ENCODE measurements at regions not wholly inside any gene's neighbourhood (a gene's known extent, or its start where the extent isn't known, plus 50 kb on each side); places are given as distances from the start of the nearest gene placed in this dataset.
"Not testable (repeated sequence)": the region's sequence is repeated elsewhere in the genome, so short reads cannot be mapped to it uniquely, and the experiment has no call there.

GRCh38 chr4:188435381-188435780 is 296.1 kb downstream of the TRIML1 start:
- no peak overlapping the region for H3K27ac ChIP-seq (ENCODE audit: low read depth, low read length)
- no peaks in the 10 kb centered on the region for H3K9me3 ChIP-seq (ENCODE audit: insufficient read depth, low read depth, low read length)
- H3K4me1 ChIP-seq (ENCODE audit: insufficient read depth, low read length): peaks cover 18% of the 10 kb centered on the region
- 94% methylated on average over 4 of the region's 4 CpGs for WGBS
- no peaks in the 10 kb centered on the region for H3K36me3 ChIP-seq (ENCODE audit: insufficient read depth, low read length)
- H3K4me3 ChIP-seq (ENCODE audit: low read length): no peak overlapping the region
- no peaks in the 10 kb centered on the region for H3K27me3 ChIP-seq (ENCODE audit: insufficient read depth, low read length)
- H3K9ac ChIP-seq (ENCODE audit: low read depth, low read length): no peak overlapping the region

DNA sequence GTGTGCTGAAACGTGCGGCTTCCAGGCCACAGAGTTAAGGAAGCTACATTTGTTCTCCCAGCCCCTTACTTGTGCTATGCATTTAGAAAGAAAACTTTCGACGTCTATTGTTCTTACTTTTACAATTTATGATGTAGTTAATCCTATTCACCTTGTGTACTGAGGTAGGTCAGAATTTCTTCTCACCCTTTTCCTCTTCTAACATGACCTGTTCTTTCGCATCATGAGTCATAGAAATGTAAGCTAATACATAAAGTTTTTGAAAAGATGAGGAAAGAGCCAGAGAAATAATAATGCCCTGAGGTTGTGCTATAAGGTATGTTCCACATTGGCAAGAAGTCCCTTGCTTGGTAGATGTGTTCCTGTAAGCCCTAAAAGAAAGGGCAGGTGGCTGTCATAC is 298.3 kb downstream of the TRIML1 start:
- peaks cover 15% of the 10 kb centered on the region for H3K4me1 ChIP-seq (ENCODE audit: insufficient read depth, low read length)
- H3K36me3 ChIP-seq (ENCODE audit: insufficient read depth, low read length): no peaks in the 10 kb centered on the region
- 92% methylated on average over 3 of the region's 5 CpGs for WGBS
- no peak overlapping the region for H3K9ac ChIP-seq (ENCODE audit: low read depth, low read length)
- H3K27ac ChIP-seq (ENCODE audit: low read depth, low read length): no peak overlapping the region
- no peak overlapping the region for H3K4me3 ChIP-seq (ENCODE audit: low read length)
- H3K27me3 ChIP-seq (ENCODE audit: insufficient read depth, low read length): no peaks in the 10 kb centered on the region
- H3K9me3 ChIP-seq (ENCODE audit: insufficient read depth, low read depth, low read length): no peaks in the 10 kb centered on the region

DNA sequence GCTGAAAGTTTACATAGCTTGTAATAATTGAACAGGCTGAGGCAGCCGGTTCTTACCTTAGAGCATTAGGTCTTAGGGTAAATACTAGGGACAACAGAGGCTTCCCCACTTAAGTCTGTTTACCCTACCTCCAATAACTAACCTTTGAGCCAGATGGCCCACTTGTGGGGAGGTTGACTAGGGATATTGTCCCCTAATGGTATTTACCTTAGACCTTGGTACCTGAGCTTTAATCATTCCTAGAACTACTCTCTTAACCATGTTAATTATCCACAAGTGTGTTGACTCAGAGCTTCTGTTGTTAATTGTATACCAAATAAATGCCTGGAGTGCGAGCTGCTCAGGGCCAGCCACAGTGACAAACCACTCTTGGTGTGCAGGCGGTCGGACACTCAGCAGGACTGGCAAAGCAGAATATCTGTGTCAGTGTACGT is 299.2 kb downstream of the TRIML1 start:
- H3K27me3 ChIP-seq (ENCODE audit: insufficient read depth, low read length); H3K9ac ChIP-seq (ENCODE audit: low read depth, low read length); H3K4me3 ChIP-seq (ENCODE audit: low read length); H3K9me3 ChIP-seq (ENCODE audit: insufficient read depth, low read depth, low read length); H3K36me3 ChIP-seq (ENCODE audit: insufficient read depth, low read length); H3K27ac ChIP-seq (ENCODE audit: low read depth, low read length): not testable (repeated sequence)
- H3K4me1 ChIP-seq (ENCODE audit: insufficient read depth, low read length): peaks cover 15% of the 10 kb centered on the region
- 94% methylated on average over 5 of the region's 5 CpGs for WGBS

- H3K9me3 ChIP-seq (ENCODE audit: insufficient read depth, low read depth, low read length): no peaks in the 10 kb centered on the region
- no peak overlapping the region for H3K9ac ChIP-seq (ENCODE audit: low read depth, low read length)
- no peak overlapping the region for H3K4me3 ChIP-seq (ENCODE audit: low read length)
- H3K27ac ChIP-seq (ENCODE audit: low read depth, low read length): no peak overlapping the region
- H3K27me3 ChIP-seq (ENCODE audit: insufficient read depth, low read length): no peaks in the 10 kb centered on the region
- no peaks in the 10 kb centered on the region for H3K36me3 ChIP-seq (ENCODE audit: insufficient read depth, low read length)
- H3K4me1 ChIP-seq (ENCODE audit: insufficient read depth, low read length): peaks cover 20% of the 10 kb centered on the region
- 92% methylated on average over 6 of the region's 6 CpGs for WGBS
Observed at GRCh38 chr4:188439641-188440311, 300.5 kb downstream of the TRIML1 start.

GRCh38 chr4:188444500-188444899 is 305.3 kb downstream of the TRIML1 start:
- Histone ChIP-seq H3K9me3 (ENCODE audit: insufficient read depth, low read depth, low read length) (no peaks in the 10 kb centered on the region), H3K27ac (ENCODE audit: low read depth, low read length) (no peak overlapping the region), H3K27me3 (ENCODE audit: insufficient read depth, low read length) (no peaks in the 10 kb centered on the region), H3K9ac (ENCODE audit: low read depth, low read length) (0 out of 2 replicates have a peak overlapping the region, but pooled peaks have one; percentile 3), H3K4me3 (ENCODE audit: low read length) (no peak overlapping the region), H3K4me1 (ENCODE audit: insufficient read depth, low read length) (peaks cover 5% of the 10 kb centered on the region; the same call in 1 of the 2 replicates), H3K36me3 (ENCODE audit: insufficient read depth, low read length) (no peaks in the 10 kb centered on the region)
- 94% methylated on average over 4 of the region's 4 CpGs for WGBS

GRCh38 chr4:188448996-188449395 is 309.8 kb downstream of the TRIML1 start:
- not testable (repeated sequence) for H3K9ac ChIP-seq (ENCODE audit: low read depth, low read length); H3K27ac ChIP-seq (ENCODE audit: low read depth, low read length); H3K9me3 ChIP-seq (ENCODE audit: insufficient read depth, low read depth, low read length); H3K4me3 ChIP-seq (ENCODE audit: low read length); H3K27me3 ChIP-seq (ENCODE audit: insufficient read depth, low read length); H3K36me3 ChIP-seq (ENCODE audit: insufficient read depth, low read length)
- 81% methylated on average over 2 of the region's 4 CpGs for WGBS
- peaks cover 24% of the 10 kb centered on the region for H3K4me1 ChIP-seq (ENCODE audit: insufficient read depth, low read length)

GRCh38 chr4:188450571-188450970 is 311.3 kb downstream of the TRIML1 start:
- Histone ChIP-seq H3K4me3 (ENCODE audit: low read length) (no peak overlapping the region), H3K9ac (ENCODE audit: low read depth, low read length) (no peak overlapping the region), H3K4me1 (ENCODE audit: insufficient read depth, low read length) (peaks cover 19% of the 10 kb centered on the region), H3K27ac (ENCODE audit: low read depth, low read length) (no peak overlapping the region), H3K27me3 (ENCODE audit: insufficient read depth, low read length) (no peaks in the 10 kb centered on the region), H3K9me3 (ENCODE audit: insufficient read depth, low read depth, low read length) (no peaks in the 10 kb centered on the region), H3K36me3 (ENCODE audit: insufficient read depth, low read length) (no peaks in the 10 kb centered on the region)
- WGBS: 95% methylated on average over 2 of the region's 3 CpGs

DNA sequence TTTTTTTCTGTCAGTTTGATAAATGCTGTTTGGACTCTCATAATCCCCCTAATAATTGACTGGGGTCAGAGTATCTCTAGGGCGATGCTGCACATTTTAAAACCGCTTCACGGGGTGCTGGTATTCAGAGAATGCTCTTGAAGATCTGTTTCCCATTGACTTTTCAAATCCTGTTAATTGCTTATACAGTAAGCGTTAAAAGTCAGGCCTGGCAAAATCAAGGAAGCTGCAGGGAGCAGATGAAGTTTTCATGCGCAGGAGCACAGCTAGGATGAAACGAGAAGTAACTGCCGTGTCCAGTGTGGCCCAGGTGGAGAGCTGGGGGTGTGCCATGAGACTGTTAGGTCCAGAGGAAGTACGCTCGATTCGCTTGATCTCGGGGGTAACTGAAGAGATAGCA is 312.9 kb downstream of the TRIML1 start:
- H3K9ac ChIP-seq (ENCODE audit: low read depth, low read length): no peak overlapping the region; the same call in 1 of the 2 replicates
- WGBS: 47% methylated on average over 11 of the region's 11 CpGs

DNA sequence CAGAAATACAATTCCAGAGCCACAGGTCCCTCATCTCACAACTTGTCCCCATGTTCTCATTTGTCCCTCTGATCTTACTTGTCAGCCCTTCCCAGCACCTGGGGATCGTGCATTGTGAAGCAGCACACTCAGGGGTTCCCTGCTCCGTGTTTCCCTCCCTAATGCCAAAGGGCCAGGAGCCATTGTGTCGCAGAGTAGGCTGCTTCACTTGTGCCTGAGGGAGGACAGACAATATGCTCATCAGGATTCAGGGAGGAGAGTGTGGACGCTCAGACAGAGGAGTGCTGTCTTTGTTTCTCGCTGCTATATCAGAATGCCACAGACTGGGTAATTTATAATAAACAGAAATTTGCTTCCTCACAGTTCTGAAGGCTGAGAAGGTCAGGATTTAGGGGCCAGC is 315.3 kb downstream of the TRIML1 start:
- H3K27me3 ChIP-seq (ENCODE audit: insufficient read depth, low read length): no peaks in the 10 kb centered on the region
- H3K4me3 ChIP-seq (ENCODE audit: low read length): no peak overlapping the region
- H3K9ac ChIP-seq (ENCODE audit: low read depth, low read length): no peak overlapping the region
- H3K4me1 ChIP-seq (ENCODE audit: insufficient read depth, low read length): peaks cover 22% of the 10 kb centered on the region
- H3K9me3 ChIP-seq (ENCODE audit: insufficient read depth, low read depth, low read length): no peaks in the 10 kb centered on the region
- H3K36me3 ChIP-seq (ENCODE audit: insufficient read depth, low read length): no peaks in the 10 kb centered on the region
- 73% methylated on average over 5 of the region's 5 CpGs for WGBS
- no peak overlapping the region for H3K27ac ChIP-seq (ENCODE audit: low read depth, low read length)

More for the DNA sequence above, 312.9 kb downstream of the TRIML1 start:
- H3K9me3 ChIP-seq (ENCODE audit: insufficient read depth, low read depth, low read length): no peaks in the 10 kb centered on the region
- no peak overlapping the region for H3K4me3 ChIP-seq (ENCODE audit: low read length)
- no peaks in the 10 kb centered on the region for H3K36me3 ChIP-seq (ENCODE audit: insufficient read depth, low read length)
- H3K27me3 ChIP-seq (ENCODE audit: insufficient read depth, low read length): no peaks in the 10 kb centered on the region
- H3K27ac ChIP-seq (ENCODE audit: low read depth, low read length): peak overlapping the region; percentile 54
- H3K4me1 ChIP-seq (ENCODE audit: insufficient read depth, low read length): peaks cover 22% of the 10 kb centered on the region

DNA sequence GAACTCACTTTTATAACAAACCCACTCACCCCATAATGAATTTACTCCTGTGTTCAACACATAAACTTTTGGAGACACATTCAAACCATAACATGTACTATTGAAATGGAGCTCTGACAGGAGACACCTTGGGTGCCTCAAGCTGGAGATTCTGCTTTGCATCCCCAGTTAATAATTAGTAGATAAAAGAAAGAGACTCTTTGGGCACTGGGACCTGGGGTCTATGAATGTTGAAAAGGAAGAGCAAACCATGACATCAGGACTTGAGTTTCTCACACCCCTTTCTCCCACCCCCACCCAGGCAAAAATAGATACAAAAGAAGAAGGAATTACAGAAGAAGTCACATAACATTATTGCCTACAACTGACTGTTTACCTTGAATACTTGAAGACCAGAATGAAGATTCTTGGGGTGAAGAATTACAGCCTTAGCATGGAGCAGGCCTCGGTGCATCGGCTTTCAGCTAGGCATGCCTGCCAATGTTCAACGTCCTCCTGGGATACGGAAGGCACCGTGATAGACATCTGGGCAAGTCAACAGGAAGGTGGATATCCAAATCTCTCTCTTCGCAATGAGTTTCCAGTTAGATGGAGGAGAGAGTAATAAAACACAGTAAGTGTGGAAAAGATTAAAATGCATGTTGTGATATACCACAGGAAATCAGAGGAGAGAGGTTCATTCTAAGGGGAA is 316.0 kb downstream of the TRIML1 start:
- H3K27me3 ChIP-seq (ENCODE audit: insufficient read depth, low read length): no peaks in the 10 kb centered on the region
- peaks cover 22% of the 10 kb centered on the region for H3K4me1 ChIP-seq (ENCODE audit: insufficient read depth, low read length)
- no peaks in the 10 kb centered on the region for H3K9me3 ChIP-seq (ENCODE audit: insufficient read depth, low read depth, low read length)
- 95% methylated on average over 6 of the region's 6 CpGs for WGBS
- no peak overlapping the region for H3K4me3 ChIP-seq (ENCODE audit: low read length)
- no peak overlapping the region for H3K9ac ChIP-seq (ENCODE audit: low read depth, low read length)
- no peak overlapping the region for H3K27ac ChIP-seq (ENCODE audit: low read depth, low read length)
- H3K36me3 ChIP-seq (ENCODE audit: insufficient read depth, low read length): no peaks in the 10 kb centered on the region

DNA sequence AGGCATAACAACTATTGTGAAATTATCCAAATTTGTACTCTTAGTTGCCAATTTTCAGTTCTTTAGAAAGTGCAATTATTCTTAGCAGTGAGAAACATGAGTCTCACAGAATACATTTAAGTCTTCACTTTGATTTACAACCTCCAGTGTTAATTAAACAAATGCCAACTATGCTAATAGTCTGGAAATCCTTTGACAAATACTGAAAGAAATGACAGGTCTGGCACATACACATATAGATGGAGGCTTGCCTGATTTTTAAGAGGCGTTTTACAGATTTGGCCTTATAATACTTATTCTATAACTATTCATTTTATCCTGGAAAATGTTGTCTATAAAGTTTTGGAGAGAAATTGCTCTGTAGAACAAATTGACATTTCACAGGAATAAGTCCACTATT is 320.1 kb downstream of the TRIML1 start:
- Histone ChIP-seq H3K36me3 (ENCODE audit: insufficient read depth, low read length) (0 out of 2 replicates have a peak, but pooled peaks cover 3% of the 10 kb centered on the region), H3K4me1 (ENCODE audit: insufficient read depth, low read length) (peaks cover 4% of the 10 kb centered on the region; the same call in 1 of the 2 replicates), H3K4me3 (ENCODE audit: low read length) (no peak overlapping the region), H3K27me3 (ENCODE audit: insufficient read depth, low read length) (no peaks in the 10 kb centered on the region), H3K27ac (ENCODE audit: low read depth, low read length) (no peak overlapping the region), H3K9me3 (ENCODE audit: insufficient read depth, low read depth, low read length) (peaks cover 13% of the 10 kb centered on the region; the same call in 1 of the 2 replicates), H3K9ac (ENCODE audit: low read depth, low read length) (no peak overlapping the region)
- no CpG with 5 or more reads among the region's 1 CpG for WGBS

Data from HUES64 (cell line).